H1 (cell line): ENCODE measurements at regions not wholly inside any gene's neighbourhood (a gene's known extent, or its start where the extent isn't known, plus 50 kb on each side); places are given as distances from the start of the nearest gene placed in this dataset.

ENCODE experiments used
- ASH2L ChIP-seq: fragments of 200-600, 300-600 bp; sonication (generic); IDR thresholded peaks from one replicate; pipeline ENCODE4 v1.7.1; 2017; ENCODE audit warnings: low read length
- BRCA1 ChIP-seq: IDR thresholded peaks from 2 replicates; pipeline ENCODE4 v1.6.1; 2012; ENCODE audit warnings: low read depth, low read length, improper control_type of control experiment
- CEBPB ChIP-seq: IDR thresholded peaks from 2 replicates; pipeline ENCODE4 v1.6.1; 2012; ENCODE audit warnings: low read depth, low read length
- CREB1 ChIP-seq: IDR thresholded peaks from 2 replicates; pipeline ENCODE4 v1.6.1; 2012; ENCODE audit warnings: inconsistent platforms
- CTCF ChIP-seq, 3 experiments: IDR thresholded peaks; 1 replicate in 2 of 3; 2 replicates in 1 of 3; pipeline versions ENCODE4 v1.5.1 to v1.6.1; 2011; ENCODE audit warnings: low read length in 3 of 3, mild to moderate bottlenecking in 3 of 3, inconsistent platforms in 2 of 3, low read depth in 1 of 3, moderate library complexity in 1 of 3; ENCODE audit not compliant: insufficient read depth in 1 of 3; ENCODE audit errors: control extremely low read depth in 1 of 3
- EGR1 ChIP-seq: IDR thresholded peaks from 2 replicates; pipeline ENCODE4 v1.6.1; 2011; ENCODE audit warnings: low read depth, low read length, borderline replicate concordance
- EP300 ChIP-seq, 2 experiments: IDR thresholded peaks; 1 replicate in 1 of 2; 2 replicates in 1 of 2; pipeline ENCODE4 v1.6.1; 2011 to 2012; ENCODE audit warnings: low read depth in 2 of 2, low read length in 2 of 2, mild to moderate bottlenecking in 2 of 2, borderline replicate concordance in 1 of 2, inconsistent platforms in 1 of 2, moderate library complexity in 1 of 2
- JUN ChIP-seq: IDR thresholded peaks from 2 replicates; pipeline ENCODE4 v1.6.1; 2011; ENCODE audit warnings: low read depth, mild to moderate bottlenecking, improper control_type of control experiment, low read length
- NANOG ChIP-seq: IDR thresholded peaks from 2 replicates; pipeline ENCODE4 v1.6.1; 2011; ENCODE audit warnings: low read length, low read depth, mild to moderate bottlenecking, inconsistent platforms; ENCODE audit not compliant: insufficient read depth, poor library complexity, severe bottlenecking
- NRF1 ChIP-seq: IDR thresholded peaks from 2 replicates; pipeline ENCODE4 v1.6.1; 2011; ENCODE audit warnings: mild to moderate bottlenecking, low read depth, low read length, improper control_type of control experiment
- POLR2A ChIP-seq, 2 experiments: IDR thresholded peaks; 1 replicate in 1 of 2; 2 replicates in 1 of 2; pipeline ENCODE4 v1.6.1; 2011; ENCODE audit warnings: low read depth in 2 of 2, low read length in 2 of 2, mild to moderate bottlenecking in 2 of 2; ENCODE audit errors: control extremely low read depth in 1 of 2
- RAD21 ChIP-seq, 2 experiments: IDR thresholded peaks in 1 of 2; conservative IDR thresholded peaks in 1 of 2; 2 replicates each; pipeline ENCODE4 v1.6.1; 2011; ENCODE audit warnings: low read depth in 2 of 2, low read length in 2 of 2, improper control_type of control experiment in 1 of 2, inconsistent platforms in 1 of 2, mild to moderate bottlenecking in 1 of 2, moderate library complexity in 1 of 2
- RNF2 ChIP-seq: fragments of 200-900, 300-1000 bp; sonication (generic); IDR thresholded peaks from 2 replicates; pipeline ENCODE4 v1.7.1; 2016; ENCODE audit warnings: borderline replicate concordance, low read depth, mild to moderate bottlenecking, antibody characterized with exemption, low read length; ENCODE audit not compliant: poor library complexity, severe bottlenecking; ENCODE audit errors: missing control alignments
- SP1 ChIP-seq: IDR thresholded peaks from 2 replicates; pipeline ENCODE4 v1.6.1; 2011; ENCODE audit warnings: low read depth, low read length
- SP2 ChIP-seq: IDR thresholded peaks from 2 replicates; pipeline ENCODE4 v1.6.1; 2012; ENCODE audit warnings: mild to moderate bottlenecking, low read length, inconsistent platforms
- SRF ChIP-seq: IDR thresholded peaks from 2 replicates; pipeline ENCODE4 v1.6.1; 2011; ENCODE audit warnings: mild to moderate bottlenecking, low read depth, low read length, moderate library complexity
- TCF12 ChIP-seq: IDR thresholded peaks from 2 replicates; pipeline ENCODE4 v1.6.1; 2011; ENCODE audit warnings: low read depth, mild to moderate bottlenecking, low read length
- TEAD4 ChIP-seq: IDR thresholded peaks from 2 replicates; pipeline ENCODE4 v1.6.1; 2012; ENCODE audit warnings: low read depth, low read length, inconsistent platforms, mixed read lengths
- TF ChIP-seq, protein P1 (sequence below): IDR thresholded peaks from 2 replicates; pipeline ENCODE4 v1.6.1; 2012; ENCODE audit warnings: inconsistent platforms

DNA sequence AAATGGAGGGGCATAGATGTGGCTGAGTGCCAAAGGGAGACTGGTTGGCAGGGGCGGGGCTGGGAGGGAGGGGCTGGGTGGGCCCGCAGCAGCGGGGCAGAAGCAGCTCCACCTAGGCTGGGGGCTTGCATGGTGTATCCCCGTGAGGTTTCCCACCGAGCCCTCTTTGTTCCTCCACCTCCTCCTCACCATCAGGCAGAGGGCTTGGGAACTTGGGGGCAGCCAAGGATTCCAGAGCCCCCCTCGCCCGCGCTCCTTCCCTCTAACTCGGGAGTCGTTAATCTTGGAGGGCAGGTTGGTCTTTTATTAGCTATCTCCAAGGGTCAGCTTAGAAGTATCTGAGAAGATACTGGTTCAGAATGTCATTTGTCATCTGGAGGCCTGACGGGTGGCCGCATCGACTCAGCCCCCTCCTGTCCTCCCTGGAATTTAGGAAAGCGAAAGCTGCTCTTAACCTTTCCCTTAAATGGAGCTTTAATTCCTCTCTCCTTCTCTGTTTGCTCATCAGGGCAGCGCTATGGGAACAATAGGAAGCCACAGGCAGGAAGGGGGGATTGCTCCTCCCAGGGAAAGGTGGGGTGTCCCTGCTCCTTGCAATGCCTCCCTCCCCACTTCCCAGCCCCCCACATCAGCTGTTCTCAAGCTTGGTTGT lies 274.3 kb upstream of the XYLT1 start (continued):
- no peak for TF ChIP-seq CTCF (IDR thresholded peaks at IDR 0.05; ENCODE audit: control extremely low read depth in 1 of 3, insufficient read depth in 1 of 3, low read depth in 1 of 3, low read length in 3 of 3)
- no peak for TF ChIP-seq TCF12
- peak; percentile 18 for TF ChIP-seq ASH2L
- no peak for TF ChIP-seq NANOG
- TF ChIP-seq NRF1, result no peak
- TF ChIP-seq, protein P1, sequence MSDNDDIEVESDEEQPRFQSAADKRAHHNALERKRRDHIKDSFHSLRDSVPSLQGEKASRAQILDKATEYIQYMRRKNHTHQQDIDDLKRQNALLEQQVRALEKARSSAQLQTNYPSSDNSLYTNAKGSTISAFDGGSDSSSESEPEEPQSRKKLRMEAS, result no peak
- TF ChIP-seq RNF2, result no peak
- TF ChIP-seq TEAD4, result peak; percentile 84
- peak in 1 of 2 experiments; percentile 27; a peak in 1 of 3 replicates for TF ChIP-seq EP300 (IDR thresholded peaks at IDR 0.05; ENCODE audit: borderline replicate concordance in 1 of 2, low read depth in 2 of 2, low read length in 2 of 2)
- no peak for TF ChIP-seq CEBPB
- TF ChIP-seq CREB1, result peak; percentile 34; the same call in 1 of the 2 replicates
- TF ChIP-seq RAD21 (IDR thresholded peaks at IDR 0.05 in 1 of 2, conservative IDR thresholded peaks at IDR 0.05 in 1 of 2; ENCODE audit: low read depth in 2 of 2, low read length in 2 of 2), result no peak
- no peak for TF ChIP-seq EGR1
- peak; percentile 43; the same call in 1 of the 2 replicates for TF ChIP-seq SP1
- no peak for TF ChIP-seq JUN
- TF ChIP-seq SRF, result peak; percentile 95
- TF ChIP-seq POLR2A (IDR thresholded peaks at IDR 0.05; ENCODE audit: control extremely low read depth in 1 of 2, low read depth in 2 of 2, low read length in 2 of 2), result 0 out of 3 replicates have a peak, but pooled peaks of 1 of the 2 experiments have one; percentile 24
- TF ChIP-seq SP2, result no peak
- TF ChIP-seq BRCA1, result no peak
